Fibroblast of villous mesenchyme (primary cell): ENCODE measurements at regions not wholly inside any gene's neighbourhood (a gene's known extent, or its start where the extent isn't known, plus 50 kb on each side); places are given as distances from the start of the nearest gene placed in this dataset.

Experiments used
- DNase-seq: peaks from one replicate; pipeline ENCODE4 v3.0.0-alpha.2; 2010; ENCODE audit warnings: low read depth
- H3K4me3 ChIP-seq: 2 replicates; pipeline ENCODE4 v1.5.1; 2011; ENCODE audit warnings: low read depth, mild to moderate bottlenecking, low read length
- CTCF ChIP-seq: IDR thresholded peaks from 2 replicates; pipeline ENCODE4 v1.5.1; 2012; ENCODE audit warnings: low read depth, mild to moderate bottlenecking, low read length; ENCODE audit not compliant: insufficient read depth

- no peak for TF ChIP-seq CTCF
- DNase-seq: no peak
- no peak overlapping the region for H3K4me3 ChIP-seq
Observed at GRCh38 chr1:199109160-199109559, 470.3 kb downstream of the PTPRC start.

- TF ChIP-seq CTCF: no peak
- H3K4me3 ChIP-seq: no peak overlapping the region
- no peak for DNase-seq
Observed at GRCh38 chr1:199112365-199112764, 473.5 kb downstream of the PTPRC start.

- no peak overlapping the region for H3K4me3 ChIP-seq
- peak; percentile 76 for DNase-seq
- peak; percentile 88 for TF ChIP-seq CTCF
Observed at GRCh38 chr1:199113265-199113869, 474.5 kb downstream of the PTPRC start.

GRCh38 chr1:199116488-199116887, 477.6 kb downstream of the PTPRC start:
- TF ChIP-seq CTCF: no peak
- no peak for DNase-seq
- H3K4me3 ChIP-seq: no peak overlapping the region

- DNase-seq: no peak
- TF ChIP-seq CTCF: no peak
- no peak overlapping the region for H3K4me3 ChIP-seq
Observed at GRCh38 chr1:199121047-199121446, 482.2 kb downstream of the PTPRC start.

GRCh38 chr1:199122085-199122484, 483.2 kb downstream of the PTPRC start:
- H3K4me3 ChIP-seq: no peak overlapping the region
- no peak for DNase-seq
- TF ChIP-seq CTCF: no peak
